ENCODE measurements at regions not wholly inside any gene's neighbourhood (a gene's known extent, or its start where the extent isn't known, plus 50 kb on each side); places are given as distances from the start of the nearest gene placed in this dataset.

DNA sequence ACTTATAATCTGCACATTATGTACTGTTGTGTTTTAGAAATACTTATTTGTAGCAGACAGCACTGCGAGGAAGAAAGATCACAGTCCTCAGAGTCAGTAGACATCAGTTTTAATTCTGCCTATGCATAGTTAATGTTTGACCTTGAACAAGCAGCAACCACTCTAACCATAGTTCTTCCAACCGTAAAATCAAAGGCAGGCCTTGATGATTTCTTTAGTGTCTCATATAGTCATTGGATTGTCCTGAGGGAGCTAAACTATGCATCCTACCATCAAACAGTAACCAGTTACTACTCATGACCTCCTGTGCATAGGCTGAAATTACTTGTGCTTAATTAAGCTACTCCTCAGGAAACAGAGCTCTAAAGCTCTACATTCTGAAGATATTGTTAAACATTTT, 294.8 kb upstream of the STXBP5 start:
- Histone ChIP-seq H3K27me3 (no peaks in the 10 kb centered on the region), H3K4me3 (no peak overlapping the region), H3K4me1 (peaks cover 5% of the 10 kb centered on the region), H3K36me3 (ENCODE audit: low read depth, missing control alignments) (no peaks in the 10 kb centered on the region), H3K27ac (no peak overlapping the region), H3K9me3 (no peaks in the 10 kb centered on the region)
- intact Hi-C loops (cut with DNase I; ENCODE audit: low total_unique reads) = no loop called here
- WGBS, 2 donors = 49 to 51% methylated on average over 2 of the region's 2 CpGs
- no peak for DNase-seq
- no peak for TF ChIP-seq POLR2A (IDR thresholded peaks at IDR 0.05)
- TF ChIP-seq, protein P1, sequence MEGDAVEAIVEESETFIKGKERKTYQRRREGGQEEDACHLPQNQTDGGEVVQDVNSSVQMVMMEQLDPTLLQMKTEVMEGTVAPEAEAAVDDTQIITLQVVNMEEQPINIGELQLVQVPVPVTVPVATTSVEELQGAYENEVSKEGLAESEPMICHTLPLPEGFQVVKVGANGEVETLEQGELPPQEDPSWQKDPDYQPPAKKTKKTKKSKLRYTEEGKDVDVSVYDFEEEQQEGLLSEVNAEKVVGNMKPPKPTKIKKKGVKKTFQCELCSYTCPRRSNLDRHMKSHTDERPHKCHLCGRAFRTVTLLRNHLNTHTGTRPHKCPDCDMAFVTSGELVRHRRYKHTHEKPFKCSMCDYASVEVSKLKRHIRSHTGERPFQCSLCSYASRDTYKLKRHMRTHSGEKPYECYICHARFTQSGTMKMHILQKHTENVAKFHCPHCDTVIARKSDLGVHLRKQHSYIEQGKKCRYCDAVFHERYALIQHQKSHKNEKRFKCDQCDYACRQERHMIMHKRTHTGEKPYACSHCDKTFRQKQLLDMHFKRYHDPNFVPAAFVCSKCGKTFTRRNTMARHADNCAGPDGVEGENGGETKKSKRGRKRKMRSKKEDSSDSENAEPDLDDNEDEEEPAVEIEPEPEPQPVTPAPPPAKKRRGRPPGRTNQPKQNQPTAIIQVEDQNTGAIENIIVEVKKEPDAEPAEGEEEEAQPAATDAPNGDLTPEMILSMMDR (IDR thresholded peaks at IDR 0.05) = no peak

- Histone ChIP-seq H3K27ac (no peak overlapping the region), H3K36me3 (ENCODE audit: low read depth, missing control alignments) (no peaks in the 10 kb centered on the region), H3K4me3 (no peak overlapping the region), H3K4me1 (peaks cover 9% of the 10 kb centered on the region), H3K9me3 (no peaks in the 10 kb centered on the region), H3K27me3 (no peaks in the 10 kb centered on the region)
- no peak for DNase-seq
- TF ChIP-seq, protein P1 (IDR thresholded peaks at IDR 0.05) = no peak
- no peak for TF ChIP-seq POLR2A (IDR thresholded peaks at IDR 0.05)
- intact Hi-C loops (cut with DNase I; ENCODE audit: low total_unique reads) = no loop called here
- 52 to 62% methylated on average over 2 of the region's 2 CpGs for WGBS, 2 donors
Measured at GRCh38 chr6:146909886-146910285, 294.3 kb upstream of the STXBP5 start.

DNA sequence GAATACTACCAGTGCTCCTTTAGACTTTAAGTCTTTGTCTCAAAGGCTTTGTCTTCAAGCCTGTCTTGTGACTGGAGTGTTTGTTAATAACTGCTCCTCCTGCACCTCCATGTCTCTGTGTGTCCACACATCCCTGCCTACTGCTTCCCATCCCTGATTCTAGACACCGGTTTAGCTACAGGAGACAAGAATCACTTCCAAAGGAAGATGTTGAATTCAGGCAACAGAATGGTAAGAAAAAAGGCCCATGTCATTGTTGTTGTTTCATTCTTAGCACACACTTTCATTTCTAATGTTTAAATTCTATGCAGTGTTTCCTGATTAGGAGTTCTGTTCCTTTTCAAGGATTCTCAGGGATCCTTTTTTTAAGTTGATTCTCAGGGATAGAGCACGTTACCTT, 293.6 kb upstream of the STXBP5 start:
- intact Hi-C loops (cut with DNase I; ENCODE audit: low total_unique reads) = no loop called here
- TF ChIP-seq, protein P1 (IDR thresholded peaks at IDR 0.05) = no peak
- WGBS, 2 donors = 86 to 95% methylated on average over 2 of the region's 2 CpGs
- Histone ChIP-seq H3K27ac (no peak overlapping the region), H3K36me3 (ENCODE audit: low read depth, missing control alignments) (no peaks in the 10 kb centered on the region), H3K4me3 (no peak overlapping the region), H3K4me1 (peaks cover 9% of the 10 kb centered on the region), H3K27me3 (no peaks in the 10 kb centered on the region), H3K9me3 (no peaks in the 10 kb centered on the region)
- DNase-seq = no peak

DNA sequence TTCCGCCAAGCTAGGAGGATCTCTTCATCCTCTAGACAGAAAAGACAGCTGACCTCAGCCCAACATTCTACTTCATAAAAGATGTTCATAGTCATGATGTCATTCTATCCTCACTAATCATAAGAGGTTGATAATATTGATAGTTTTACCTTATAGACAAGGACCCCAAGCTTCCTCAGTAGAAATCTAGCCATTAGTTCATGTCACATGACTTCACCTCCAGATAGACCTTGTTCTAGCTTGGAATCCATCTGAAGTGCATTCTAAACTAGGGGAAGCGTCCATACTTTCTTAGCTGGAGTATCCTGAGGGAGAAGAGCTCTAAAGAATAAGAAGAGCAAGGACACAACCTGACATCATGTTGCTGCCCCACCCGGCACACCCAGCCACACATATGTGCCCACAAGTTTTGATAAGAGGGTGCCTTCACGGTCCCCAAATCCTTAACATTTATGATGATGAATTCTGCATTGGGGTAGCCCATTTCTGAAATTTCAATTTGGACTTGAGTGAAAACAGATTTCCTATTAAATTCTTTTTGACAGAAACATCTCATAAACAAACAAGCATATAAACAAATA, 292.5 kb upstream of the STXBP5 start:
- Histone ChIP-seq H3K27me3 (no peaks in the 10 kb centered on the region), H3K4me1 (peaks cover 9% of the 10 kb centered on the region), H3K9me3 (no peaks in the 10 kb centered on the region), H3K27ac (no peak overlapping the region), H3K36me3 (ENCODE audit: low read depth, missing control alignments) (no peaks in the 10 kb centered on the region), H3K4me3 (no peak overlapping the region)
- intact Hi-C loops (cut with DNase I; ENCODE audit: low total_unique reads) = no loop called here
- DNase-seq = no peak
- 90 to 97% methylated on average over 4 of the region's 4 CpGs for WGBS, 2 donors
- no peak for TF ChIP-seq POLR2A (IDR thresholded peaks at IDR 0.05)
- TF ChIP-seq, protein P1 (IDR thresholded peaks at IDR 0.05) = no peak
